IMR-90 (cell line): ENCODE measurements at regions not wholly inside any gene's neighbourhood (a gene's known extent, or its start where the extent isn't known, plus 50 kb on each side); places are given as distances from the start of the nearest gene placed in this dataset.

Experiments
- ATAC-seq: fragments of 200-7000 bp; cut with Tn5 transposase; 2 replicates; pipeline ENCODE4 v1.9.1; 2020; ENCODE audit warnings: low read depth, mild to moderate bottlenecking, moderate library complexity
- BruUV-seq: library from RNA; stranded (reverse); fragments of 400-500 nt; replicated peaks from 2 replicates; lab custom pipeline; 2021; lab: Mats Ljungman, UMichigan
- CTCF ChIA-PET: fragments of 300-600 bp; formaldehyde crosslinking; extraction: SDS; loops from one replicate; lab custom pipeline; 2021; ENCODE audit warnings: antibody characterized with exemption; lab: Yijun Ruan, JAX
- POLR2A ChIA-PET: fragments of 300-600 bp; sonication (Branson Sonifier 250); formaldehyde crosslinking; loops from one replicate; lab custom pipeline; 2022; ENCODE audit warnings: antibody characterized with exemption; ENCODE audit not compliant: unreplicated experiment; lab: Charles Lee
- DNase-seq: peaks from one replicate; pipeline ENCODE4 v3.0.0; 2013
- H2AFZ ChIP-seq: replicated peaks from 2 replicates; pipeline ENCODE3; 2013; ENCODE audit warnings: low read length, mild to moderate bottlenecking; ENCODE audit not compliant: poor library complexity
- H2AK5ac ChIP-seq: 2 replicates; pipeline ENCODE4 v1.6.1; 2013; ENCODE audit warnings: low read depth, low read length, inconsistent platforms
- H2AK9ac ChIP-seq: replicated peaks from 2 replicates; pipeline ENCODE3; 2013; ENCODE audit warnings: mild to moderate bottlenecking, low read depth, low read length, moderate library complexity; ENCODE audit not compliant: poor library complexity
- H2BK120ac ChIP-seq: 2 replicates; pipeline ENCODE4 v1.6.1; 2013; ENCODE audit warnings: low read depth, low read length, inconsistent platforms
- H2BK15ac ChIP-seq: 3 replicates; pipeline ENCODE4 v1.6.1; 2013; ENCODE audit warnings: low read depth, low read length, inconsistent platforms
- H2BK20ac ChIP-seq: 2 replicates; pipeline ENCODE4 v1.6.1; 2013; ENCODE audit warnings: low read depth, mild to moderate bottlenecking, inconsistent platforms, low read length, moderate library complexity
- H2BK5ac ChIP-seq: 2 replicates; pipeline ENCODE4 v1.6.1; 2013; ENCODE audit warnings: mild to moderate bottlenecking, low read depth, low read length, inconsistent platforms; ENCODE audit not compliant: poor library complexity, severe bottlenecking
- H3K14ac ChIP-seq: replicated peaks from 2 replicates; pipeline ENCODE4 v1.6.1; 2013; ENCODE audit warnings: low read depth, low read length, inconsistent platforms
- H3K18ac ChIP-seq: 2 replicates; pipeline ENCODE4 v1.6.1; 2013; ENCODE audit warnings: low read depth, low read length, control low read depth
- H3K23ac ChIP-seq: 2 replicates; pipeline ENCODE4 v1.6.1; 2013; ENCODE audit warnings: low read depth, low read length, inconsistent platforms
- H3K27ac ChIP-seq: 2 replicates; pipeline ENCODE4 v1.5.1; 2013; ENCODE audit warnings: mild to moderate bottlenecking, control low read depth, low read length; ENCODE audit not compliant: insufficient read depth
- H3K27me3 ChIP-seq: 2 replicates; pipeline ENCODE4 v1.6.1; 2013; ENCODE audit warnings: low read length; ENCODE audit not compliant: control insufficient read depth, insufficient read depth
- H3K36me3 ChIP-seq: 2 replicates; pipeline ENCODE4 v1.6.1; 2013; ENCODE audit warnings: low read length, mixed read lengths; ENCODE audit not compliant: control insufficient read depth, insufficient read depth
- H3K4ac ChIP-seq: 2 replicates; pipeline ENCODE4 v1.6.1; 2013; ENCODE audit warnings: low read depth, low read length, inconsistent platforms
- H3K4me1 ChIP-seq: 2 replicates; pipeline ENCODE4 v1.6.1; 2013; ENCODE audit warnings: low read length, mixed read lengths; ENCODE audit not compliant: control insufficient read depth, insufficient read depth
- H3K4me2 ChIP-seq: 2 replicates; pipeline ENCODE4 v1.6.1; 2013; ENCODE audit warnings: low read depth, mild to moderate bottlenecking, control low read depth, low read length, moderate library complexity
- H3K4me3 ChIP-seq: 2 replicates; pipeline ENCODE4 v1.5.1; 2013; ENCODE audit warnings: low read depth, mild to moderate bottlenecking, control low read depth, low read length, moderate library complexity; ENCODE audit not compliant: insufficient read depth
- H3K56ac ChIP-seq: 2 replicates; pipeline ENCODE4 v1.6.1; 2013; ENCODE audit warnings: low read length, inconsistent platforms; ENCODE audit not compliant: insufficient read depth; ENCODE audit errors: extremely low read depth
- H3K79me1 ChIP-seq, 2 experiments: 2 replicates each; pipeline ENCODE4 v1.6.1; 2013; ENCODE audit warnings: low read length in 2 of 2, inconsistent platforms in 1 of 2, low read depth in 1 of 2
- H3K9ac ChIP-seq: 2 replicates; pipeline ENCODE4 v1.6.1; 2013; ENCODE audit warnings: low read depth, low read length, control low read depth
- H3K9me1 ChIP-seq: 2 replicates; pipeline ENCODE4 v1.6.1; 2013; ENCODE audit warnings: low read length, inconsistent platforms; ENCODE audit not compliant: insufficient read depth
- H3K9me3 ChIP-seq: 2 replicates; pipeline ENCODE4 v1.6.1; 2013; ENCODE audit warnings: low read length; ENCODE audit not compliant: control insufficient read depth, insufficient read depth
- H4K20me1 ChIP-seq: 2 replicates; pipeline ENCODE4 v1.6.1; 2013; ENCODE audit warnings: low read length, inconsistent platforms; ENCODE audit not compliant: insufficient read depth
- H4K5ac ChIP-seq: 2 replicates; pipeline ENCODE4 v1.6.1; 2013; ENCODE audit warnings: mild to moderate bottlenecking, low read depth, low read length, control low read depth
- H4K8ac ChIP-seq, 2 experiments: 2 replicates each; pipeline ENCODE4 v1.6.1; 2013; ENCODE audit warnings: low read depth in 2 of 2, low read length in 2 of 2, control low read depth in 1 of 2, inconsistent platforms in 1 of 2
- H4K91ac ChIP-seq: 2 replicates; pipeline ENCODE4 v1.6.1; 2013; ENCODE audit warnings: low read depth, low read length, inconsistent platforms; ENCODE audit not compliant: insufficient read depth
- BHLHE40 ChIP-seq: fragments of 150-350 bp; IDR thresholded peaks from 2 replicates; pipeline ENCODE4 v1.6.1; 2016; ENCODE audit warnings: mild to moderate bottlenecking, low read depth, low read length
- CEBPB ChIP-seq: IDR thresholded peaks from 2 replicates; pipeline ENCODE4 v1.6.1; 2012; ENCODE audit warnings: low read depth, low read length, improper control_type of control experiment
- FOS ChIP-seq: fragments of 150-350 bp; IDR thresholded peaks from 2 replicates; pipeline ENCODE4 v1.6.1; 2016; ENCODE audit warnings: low read depth, low read length
- MAFK ChIP-seq: IDR thresholded peaks from 2 replicates; pipeline ENCODE4 v1.6.1; 2012; ENCODE audit warnings: low read depth, low read length, improper control_type of control experiment
- MAZ ChIP-seq: IDR thresholded peaks from 2 replicates; pipeline ENCODE4 v1.6.1; 2012; ENCODE audit warnings: low read depth, mild to moderate bottlenecking, low read length, improper control_type of control experiment, moderate library complexity, borderline replicate concordance
- MXI1 ChIP-seq: IDR thresholded peaks from 2 replicates; pipeline ENCODE4 v1.6.1; 2012; ENCODE audit warnings: low read depth, mild to moderate bottlenecking, low read length, moderate library complexity, borderline replicate concordance
- NFE2L2 ChIP-seq: fragments of 150-350 bp; IDR thresholded peaks from 2 replicates; pipeline ENCODE4 v1.6.1; 2016; ENCODE audit warnings: low read depth, mild to moderate bottlenecking, low read length
- POLR2A ChIP-seq: IDR thresholded peaks from 2 replicates; pipeline ENCODE4 v1.6.1; 2012; ENCODE audit warnings: mild to moderate bottlenecking, low read depth, low read length
- RAD21 ChIP-seq: IDR thresholded peaks from 2 replicates; pipeline ENCODE4 v1.6.1; 2012; ENCODE audit warnings: low read length, improper control_type of control experiment
- RCOR1 ChIP-seq: IDR thresholded peaks from 2 replicates; pipeline ENCODE4 v1.6.1; 2012; ENCODE audit warnings: mild to moderate bottlenecking, low read length, improper control_type of control experiment; ENCODE audit not compliant: insufficient replicate concordance
- RFX5 ChIP-seq: IDR thresholded peaks from 2 replicates; pipeline ENCODE4 v1.8.0; 2012; ENCODE audit warnings: low read depth, mild to moderate bottlenecking, low read length, moderate library complexity
- SMC3 ChIP-seq: fragments of 150-350 bp; IDR thresholded peaks from 2 replicates; pipeline ENCODE4 v1.6.1; 2016; ENCODE audit warnings: low read depth, mild to moderate bottlenecking, antibody characterized with exemption, low read length, moderate library complexity
- whole genome bisulfite sequencing, 2 experiments: methylation state at CpG; one replicate each; pipeline versions ENCODE4 v1.1.5 to v1.1.7; 2013; ENCODE audit warnings: missing lambda C conversion rate in 2 of 2; ENCODE audit not compliant: insufficient read length in 1 of 2; ENCODE audit errors: extremely low coverage in 2 of 2; 5-methylcytosine and 5-hydroxymethylcytosine counted together
- dilution Hi-C: fragments of 300-500 bp; cut with HindIII; formaldehyde crosslinking; loops from one replicate; pipeline ENCODE4 v1.14.3; 2018; ENCODE audit warnings: low sequenced_read_pairs; ENCODE audit not compliant: unreplicated experiment
- in situ Hi-C: fragments of 300-500 bp; cut with MboI; formaldehyde crosslinking; loops from 3 replicates; pipeline ENCODE4 v1.14.3; 2019; ENCODE audit warnings: low sequenced_read_pairs, inconsistent platforms, mixed read lengths
- intact Hi-C: fragments of 100-400 bp; cut with micrococcal nuclease; formaldehyde crosslinking; loops from 2 replicates; pipeline ENCODE4 v1.10.0; 2022
- TF ChIP-seq, protein P1 (sequence below): fragments of 150-350 bp; IDR thresholded peaks from 2 replicates; pipeline ENCODE4 v1.6.1; 2017; ENCODE audit warnings: mild to moderate bottlenecking, antibody characterized with exemption, low read length, low read depth
- TF ChIP-seq, protein P2 (sequence below): conservative IDR thresholded peaks from 2 replicates; pipeline ENCODE4 v1.5.1; 2012; ENCODE audit warnings: mild to moderate bottlenecking, low read depth, low read length, improper control_type of control experiment
- TF ChIP-seq, protein P3 (sequence below): fragments of 150-350 bp; IDR thresholded peaks from 2 replicates; pipeline ENCODE4 v1.6.1; 2016; ENCODE audit warnings: low read depth, mild to moderate bottlenecking, low read length, moderate library complexity, borderline replicate concordance

DNA sequence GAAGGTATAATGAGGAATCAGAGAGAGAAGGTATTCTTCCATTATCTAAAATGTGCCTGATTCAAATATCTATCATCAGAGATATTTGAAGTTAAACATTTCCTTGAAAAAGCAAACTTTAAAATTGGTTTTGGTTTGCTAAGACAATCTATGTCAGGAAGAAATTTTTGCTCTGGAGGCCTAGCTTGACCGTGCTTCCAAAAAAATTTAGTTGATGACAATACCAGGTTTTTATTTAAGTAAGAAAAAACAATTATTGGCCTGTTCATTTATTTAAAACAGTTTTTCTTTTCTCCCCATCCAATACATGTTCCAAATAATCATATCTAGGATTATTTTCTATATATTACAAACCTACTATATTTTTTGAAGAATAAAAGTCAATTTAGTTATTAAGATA lies 75.3 kb downstream of the OTOL1 start:
- TF ChIP-seq, protein P1, sequence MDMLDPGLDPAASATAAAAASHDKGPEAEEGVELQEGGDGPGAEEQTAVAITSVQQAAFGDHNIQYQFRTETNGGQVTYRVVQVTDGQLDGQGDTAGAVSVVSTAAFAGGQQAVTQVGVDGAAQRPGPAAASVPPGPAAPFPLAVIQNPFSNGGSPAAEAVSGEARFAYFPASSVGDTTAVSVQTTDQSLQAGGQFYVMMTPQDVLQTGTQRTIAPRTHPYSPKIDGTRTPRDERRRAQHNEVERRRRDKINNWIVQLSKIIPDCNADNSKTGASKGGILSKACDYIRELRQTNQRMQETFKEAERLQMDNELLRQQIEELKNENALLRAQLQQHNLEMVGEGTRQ = no peak
- TF ChIP-seq, protein P2, sequence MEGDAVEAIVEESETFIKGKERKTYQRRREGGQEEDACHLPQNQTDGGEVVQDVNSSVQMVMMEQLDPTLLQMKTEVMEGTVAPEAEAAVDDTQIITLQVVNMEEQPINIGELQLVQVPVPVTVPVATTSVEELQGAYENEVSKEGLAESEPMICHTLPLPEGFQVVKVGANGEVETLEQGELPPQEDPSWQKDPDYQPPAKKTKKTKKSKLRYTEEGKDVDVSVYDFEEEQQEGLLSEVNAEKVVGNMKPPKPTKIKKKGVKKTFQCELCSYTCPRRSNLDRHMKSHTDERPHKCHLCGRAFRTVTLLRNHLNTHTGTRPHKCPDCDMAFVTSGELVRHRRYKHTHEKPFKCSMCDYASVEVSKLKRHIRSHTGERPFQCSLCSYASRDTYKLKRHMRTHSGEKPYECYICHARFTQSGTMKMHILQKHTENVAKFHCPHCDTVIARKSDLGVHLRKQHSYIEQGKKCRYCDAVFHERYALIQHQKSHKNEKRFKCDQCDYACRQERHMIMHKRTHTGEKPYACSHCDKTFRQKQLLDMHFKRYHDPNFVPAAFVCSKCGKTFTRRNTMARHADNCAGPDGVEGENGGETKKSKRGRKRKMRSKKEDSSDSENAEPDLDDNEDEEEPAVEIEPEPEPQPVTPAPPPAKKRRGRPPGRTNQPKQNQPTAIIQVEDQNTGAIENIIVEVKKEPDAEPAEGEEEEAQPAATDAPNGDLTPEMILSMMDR = no peak
- TF ChIP-seq BHLHE40 (no peak), MAZ (no peak), FOS (no peak), RCOR1 (no peak), NFE2L2 (no peak), CEBPB (no peak), MAFK (no peak), MXI1 (no peak), POLR2A (no peak), SMC3 (no peak), RFX5 (no peak), RAD21 (no peak)
- TF ChIP-seq, protein P3, sequence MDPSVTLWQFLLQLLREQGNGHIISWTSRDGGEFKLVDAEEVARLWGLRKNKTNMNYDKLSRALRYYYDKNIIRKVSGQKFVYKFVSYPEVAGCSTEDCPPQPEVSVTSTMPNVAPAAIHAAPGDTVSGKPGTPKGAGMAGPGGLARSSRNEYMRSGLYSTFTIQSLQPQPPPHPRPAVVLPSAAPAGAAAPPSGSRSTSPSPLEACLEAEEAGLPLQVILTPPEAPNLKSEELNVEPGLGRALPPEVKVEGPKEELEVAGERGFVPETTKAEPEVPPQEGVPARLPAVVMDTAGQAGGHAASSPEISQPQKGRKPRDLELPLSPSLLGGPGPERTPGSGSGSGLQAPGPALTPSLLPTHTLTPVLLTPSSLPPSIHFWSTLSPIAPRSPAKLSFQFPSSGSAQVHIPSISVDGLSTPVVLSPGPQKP = no peak
- intact Hi-C loops = no loop called here
- CTCF ChIA-PET = no interaction called here

More for the DNA sequence above, 75.3 kb downstream of the OTOL1 start:
- no peak overlapping the region for H2BK20ac ChIP-seq
- WGBS, 2 experiments = no CpG with 5 or more reads among the region's 1 CpG
- no peaks in the 10 kb centered on the region for H3K9me1 ChIP-seq
- no peak overlapping the region for H3K4me2 ChIP-seq
- no peak overlapping the region for H2BK15ac ChIP-seq
- no peaks in the 10 kb centered on the region for H3K36me3 ChIP-seq
- dilution Hi-C loops (no loop called here), in situ Hi-C loops (no loop called here)
- H2BK120ac ChIP-seq = no peak overlapping the region
- no peak overlapping the region for H2AK9ac ChIP-seq
- no peak overlapping the region for H4K91ac ChIP-seq
- POLR2A ChIA-PET = no interaction called here
- no peak overlapping the region for H3K4me3 ChIP-seq
- H3K23ac ChIP-seq = no peak overlapping the region
- no TSS peak for BruUV-seq
- no peak overlapping the region for H3K18ac ChIP-seq
- no peak overlapping the region for H3K9ac ChIP-seq
- H3K56ac ChIP-seq = no peak overlapping the region
- no peaks in the 10 kb centered on the region for H3K9me3 ChIP-seq
- no peaks in the 10 kb centered on the region for H3K27me3 ChIP-seq
- no peak overlapping the region for H2AK5ac ChIP-seq
- ATAC-seq = no peak
- no peaks in the 10 kb centered on the region for H3K4me1 ChIP-seq
- no peak overlapping the region for H3K27ac ChIP-seq
- no peak for DNase-seq
- no peak overlapping the region for H3K4ac ChIP-seq
- no peak overlapping the region for H3K14ac ChIP-seq
- no peak overlapping the region for H4K5ac ChIP-seq
- no peak overlapping the region for H2BK5ac ChIP-seq
- no peak overlapping the region for H2AFZ ChIP-seq
- no peak overlapping the region for H4K8ac ChIP-seq
- H3K79me1 ChIP-seq = no peaks in the 10 kb centered on the region
- no peaks in the 10 kb centered on the region for H4K20me1 ChIP-seq
